Upper lobe of left lung (tissue), 6 donors: ENCODE measurements at regions not wholly inside any gene's neighbourhood (a gene's known extent, or its start where the extent isn't known, plus 50 kb on each side); places are given as distances from the start of the nearest gene placed in this dataset.
"Not testable (repeated sequence)": the region's sequence is repeated elsewhere in the genome, so short reads cannot be mapped to it uniquely, and the experiment has no call there.

Source experiments
- ATAC-seq, 2 donors: fragments of 200-7000 bp; cut with Tn5 transposase; one replicate each; pipeline ENCODE4 v1.9.1; 2022; ENCODE audit warnings: mild to moderate bottlenecking in 2 of 2, moderate library complexity in 2 of 2; ENCODE audit not compliant: low FRiP score in 2 of 2
- DNase-seq, 2 donors: peaks; one replicate each; pipeline ENCODE4 v3.0.0-alpha.2; 2019 to 2020
- H3K27ac ChIP-seq, 4 donors: fragments of 200-600 bp; sonication (generic); one replicate each; pipeline ENCODE4 v1.5.1; 2016 to 2019
- H3K27me3 ChIP-seq, 4 donors: fragments of 200-600 bp; sonication (generic); one replicate each; pipeline ENCODE4 v1.5.1; 2017 to 2019
- H3K36me3 ChIP-seq, 4 donors: fragments of 200-600 bp; sonication (generic); one replicate each; pipeline ENCODE4 v1.5.1; 2016 to 2019
- H3K4me1 ChIP-seq, 4 donors: fragments of 200-600 bp; sonication (generic); one replicate each; pipeline ENCODE4 v1.5.1; 2018 to 2019
- H3K4me3 ChIP-seq, 4 donors: fragments of 200-600 bp; sonication (generic); one replicate each; pipeline ENCODE4 v1.5.1; 2017 to 2019; ENCODE audit warnings: mild to moderate bottlenecking in 2 of 4, moderate library complexity in 1 of 4
- H3K9me3 ChIP-seq, 4 donors: fragments of 200-600 bp; sonication (generic); one replicate each; pipeline ENCODE4 v1.5.1; 2018 to 2019
- EP300 ChIP-seq, 4 donors: sonication (generic); formaldehyde crosslinking; IDR thresholded peaks; one replicate each; pipeline ENCODE4 v1.5.1; 2017; ENCODE audit warnings: antibody characterized with exemption in 4 of 4, control low read depth in 2 of 4
- POLR2A ChIP-seq, 4 donors: fragments of 450-650 bp; IDR thresholded peaks; one replicate each; pipeline ENCODE4 v1.5.1; 2016 to 2017; ENCODE audit warnings: antibody characterized with exemption in 4 of 4, mild to moderate bottlenecking in 2 of 4
- POLR2AphosphoS5 ChIP-seq, 2 donors: sonication (generic); formaldehyde crosslinking; IDR thresholded peaks; one replicate each; pipeline ENCODE4 v1.5.1; 2017; ENCODE audit warnings: antibody characterized with exemption in 2 of 2
- WGBS, 2 donors: methylation state at CpG; one replicate each; pipeline ENCODE4 v1.1.5; 2017 to 2018; 5-methylcytosine and 5-hydroxymethylcytosine counted together
- TF ChIP-seq, protein P1 (sequence below), 6 experiments: fragments of 450-650 bp in 4 of 6; fragments of 200-600 bp in 2 of 6; sonication (generic) in 2 of 6; IDR thresholded peaks; one replicate each; pipeline ENCODE4 v1.5.1; 2016 to 2019; ENCODE audit warnings: antibody characterized with exemption in 6 of 6
- donor health status: DM: no; HTN: no; CAD: no; lungs with moderate emphysema.
- donor health status: DM: no; HTN: yes; CAD: no; lungs with severe emphysema.

DNA sequence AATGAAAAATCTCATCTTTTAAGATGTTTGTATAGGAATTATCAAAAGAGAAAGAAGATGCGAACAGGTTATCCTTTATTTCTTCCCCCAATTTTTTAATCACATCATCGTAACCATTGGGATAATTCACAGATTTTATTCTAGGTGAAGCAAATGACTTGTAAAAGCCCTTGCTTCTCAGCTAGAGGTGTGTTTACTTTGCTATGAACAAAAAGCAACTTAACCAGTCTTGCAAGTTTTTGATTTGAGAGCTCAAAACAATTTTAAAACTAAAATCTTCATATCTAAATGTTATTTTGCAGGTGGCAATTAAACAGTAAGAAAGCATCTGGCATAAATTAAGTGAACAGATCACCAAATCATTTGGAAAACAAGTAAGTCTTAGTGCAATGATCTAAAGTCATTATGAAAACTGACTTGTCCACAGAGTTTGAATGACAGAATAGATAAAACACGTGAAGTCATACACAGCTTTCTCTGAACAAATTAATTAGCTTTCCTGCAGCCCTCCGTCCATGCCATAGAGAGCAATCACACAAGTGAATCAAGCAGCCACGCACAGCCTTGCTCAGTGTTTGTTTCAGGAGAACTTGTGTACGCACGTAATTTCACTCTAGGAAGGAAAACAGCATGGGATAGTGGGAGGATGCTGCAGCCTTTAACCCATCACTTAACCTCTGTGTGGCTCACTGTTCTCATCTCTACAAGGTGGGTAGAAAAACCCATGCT lies 85.0 kb upstream of the ZNF800 start:
- whole genome bisulfite sequencing, 2 donors = 44 to 46% methylated on average over 7 of the region's 7 CpGs

DNA sequence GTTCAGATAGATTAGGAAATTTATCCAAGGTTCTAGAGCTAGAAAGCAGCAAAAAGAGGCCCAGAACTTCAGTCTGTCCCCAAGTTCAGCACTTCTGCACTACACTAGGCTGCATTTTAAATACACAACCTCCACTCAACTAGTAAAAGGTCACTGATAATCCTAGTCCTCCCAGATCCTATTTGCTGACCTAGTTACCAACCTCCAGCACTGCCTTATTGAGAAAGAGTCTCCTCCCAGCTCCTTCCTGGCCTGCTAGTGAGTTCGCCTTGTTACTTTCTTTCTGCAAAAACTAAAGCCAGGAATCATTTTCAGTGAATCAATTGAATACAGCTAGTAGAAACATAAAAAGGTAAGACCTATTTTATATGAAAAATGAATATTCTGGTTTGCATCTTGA lies 84.1 kb upstream of the ZNF800 start:
- Histone ChIP-seq H3K4me1 (no peaks in the 10 kb centered on the region), H3K27me3 (no peaks in the 10 kb centered on the region), H3K27ac (no peak overlapping the region), H3K36me3 (no peaks in the 10 kb centered on the region), H3K4me3 (no peak overlapping the region), H3K9me3 (no peaks in the 10 kb centered on the region)
- DNase-seq = no peak
- ATAC-seq = no peak
- WGBS, 2 donors = 58 to 79% methylated on average over 1 of the region's 1 CpG
- TF ChIP-seq POLR2A (IDR thresholded peaks at IDR 0.05) = no peak

More for the DNA sequence above, 85.0 kb upstream of the ZNF800 start:
- no peak for TF ChIP-seq EP300 (IDR thresholded peaks at IDR 0.05)
- TF ChIP-seq, protein P1, sequence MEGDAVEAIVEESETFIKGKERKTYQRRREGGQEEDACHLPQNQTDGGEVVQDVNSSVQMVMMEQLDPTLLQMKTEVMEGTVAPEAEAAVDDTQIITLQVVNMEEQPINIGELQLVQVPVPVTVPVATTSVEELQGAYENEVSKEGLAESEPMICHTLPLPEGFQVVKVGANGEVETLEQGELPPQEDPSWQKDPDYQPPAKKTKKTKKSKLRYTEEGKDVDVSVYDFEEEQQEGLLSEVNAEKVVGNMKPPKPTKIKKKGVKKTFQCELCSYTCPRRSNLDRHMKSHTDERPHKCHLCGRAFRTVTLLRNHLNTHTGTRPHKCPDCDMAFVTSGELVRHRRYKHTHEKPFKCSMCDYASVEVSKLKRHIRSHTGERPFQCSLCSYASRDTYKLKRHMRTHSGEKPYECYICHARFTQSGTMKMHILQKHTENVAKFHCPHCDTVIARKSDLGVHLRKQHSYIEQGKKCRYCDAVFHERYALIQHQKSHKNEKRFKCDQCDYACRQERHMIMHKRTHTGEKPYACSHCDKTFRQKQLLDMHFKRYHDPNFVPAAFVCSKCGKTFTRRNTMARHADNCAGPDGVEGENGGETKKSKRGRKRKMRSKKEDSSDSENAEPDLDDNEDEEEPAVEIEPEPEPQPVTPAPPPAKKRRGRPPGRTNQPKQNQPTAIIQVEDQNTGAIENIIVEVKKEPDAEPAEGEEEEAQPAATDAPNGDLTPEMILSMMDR (IDR thresholded peaks at IDR 0.05) = no peak
- TF ChIP-seq POLR2A (IDR thresholded peaks at IDR 0.05) = no peak
- TF ChIP-seq POLR2AphosphoS5 (IDR thresholded peaks at IDR 0.05) = no peak
- Histone ChIP-seq H3K27me3 (no peaks in the 10 kb centered on the region), H3K4me3 (no peak overlapping the region), H3K27ac (no peak overlapping the region), H3K36me3 (no peaks in the 10 kb centered on the region), H3K4me1 (no peaks in the 10 kb centered on the region), H3K9me3 (no peaks in the 10 kb centered on the region)
- ATAC-seq (no peak), DNase-seq (no peak)

DNA sequence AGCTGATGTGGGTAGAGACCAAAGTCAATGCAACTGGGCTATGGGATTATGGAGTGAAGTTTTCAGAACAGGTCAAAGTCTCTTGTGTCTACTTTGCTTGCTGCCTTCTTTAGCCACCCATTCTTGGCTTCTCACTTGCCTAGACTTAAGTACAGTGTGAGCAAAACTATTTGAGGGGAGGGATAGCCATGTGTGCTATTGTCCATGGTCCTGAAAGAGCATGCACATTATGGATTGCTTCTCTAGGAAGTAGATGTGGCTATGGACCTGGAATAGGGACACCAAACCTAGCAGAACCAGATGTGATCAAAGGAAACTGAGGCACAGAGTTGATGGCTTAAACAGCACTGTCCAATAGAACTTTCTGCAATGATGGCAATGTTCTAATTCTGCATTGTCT lies 81.9 kb upstream of the ZNF800 start:
- H3K36me3 ChIP-seq = no peaks in the 10 kb centered on the region
- no peaks in the 10 kb centered on the region for H3K9me3 ChIP-seq
- H3K27me3 ChIP-seq = no peaks in the 10 kb centered on the region
- no peaks in the 10 kb centered on the region for H3K4me1 ChIP-seq
- ATAC-seq = no peak
- no peak overlapping the region for H3K4me3 ChIP-seq
- TF ChIP-seq, protein P1 (IDR thresholded peaks at IDR 0.05) = no peak
- no peak for TF ChIP-seq POLR2A (IDR thresholded peaks at IDR 0.05)
- TF ChIP-seq EP300 (IDR thresholded peaks at IDR 0.05) = no peak
- no peak for TF ChIP-seq POLR2AphosphoS5 (IDR thresholded peaks at IDR 0.05)
- H3K27ac ChIP-seq = no peak overlapping the region
- no peak for DNase-seq

DNA sequence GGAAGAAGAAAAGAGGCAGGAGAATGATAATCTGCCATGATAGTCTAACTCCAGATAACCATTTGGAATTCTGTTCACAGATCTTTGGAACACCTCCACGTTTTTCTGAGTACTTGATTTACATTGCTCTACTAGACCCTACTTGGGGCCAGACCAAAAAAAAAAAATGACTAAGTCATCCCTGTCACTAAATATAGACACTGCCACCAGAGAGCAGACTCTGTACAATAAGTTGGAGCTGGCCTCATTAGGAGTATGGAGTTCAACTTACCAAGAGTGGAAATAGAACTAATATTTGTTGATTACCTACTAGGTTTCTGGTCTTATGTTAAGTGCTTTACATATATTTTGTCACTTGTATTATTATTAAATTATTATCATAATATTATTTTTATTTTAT lies 80.9 kb upstream of the ZNF800 start:
- no peaks in the 10 kb centered on the region for H3K9me3 ChIP-seq
- ATAC-seq = no peak
- no peak overlapping the region for H3K4me3 ChIP-seq
- no peak overlapping the region for H3K27ac ChIP-seq
- 0 to 10% methylated on average over 1 of the region's 1 CpG for WGBS, 2 donors
- H3K4me1 ChIP-seq = no peaks in the 10 kb centered on the region
- H3K27me3 ChIP-seq = no peaks in the 10 kb centered on the region
- no peaks in the 10 kb centered on the region for H3K36me3 ChIP-seq
- TF ChIP-seq, protein P1 (IDR thresholded peaks at IDR 0.05) = no peak
- no peak for TF ChIP-seq EP300 (IDR thresholded peaks at IDR 0.05)
- no peak for TF ChIP-seq POLR2A (IDR thresholded peaks at IDR 0.05)
- TF ChIP-seq POLR2AphosphoS5 (IDR thresholded peaks at IDR 0.05) = no peak
- DNase-seq = no peak

DNA sequence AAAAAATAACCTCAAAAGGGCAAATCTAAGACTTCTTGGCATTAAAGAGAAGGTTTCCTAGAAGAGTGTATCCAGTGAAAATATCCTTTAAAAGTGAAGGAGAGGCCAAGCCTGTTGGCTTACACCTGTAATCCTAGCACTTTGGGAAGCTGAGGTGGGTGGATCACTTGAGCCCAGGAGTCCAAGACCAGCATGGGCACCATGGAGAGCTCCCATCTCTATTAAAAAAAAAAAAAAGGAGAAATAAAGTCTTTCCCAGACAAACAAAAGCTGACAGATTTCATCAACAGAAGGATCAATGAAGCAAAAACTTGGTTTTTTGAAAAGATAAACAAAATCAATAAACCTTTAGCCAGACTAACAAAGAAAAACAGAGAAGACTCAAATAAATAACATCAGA lies 67.6 kb upstream of the ZNF800 start:
- no peak for TF ChIP-seq POLR2AphosphoS5 (IDR thresholded peaks at IDR 0.05)
- TF ChIP-seq, protein P1 (IDR thresholded peaks at IDR 0.05) = no peak
- TF ChIP-seq POLR2A (IDR thresholded peaks at IDR 0.05) = no peak
- TF ChIP-seq EP300 (IDR thresholded peaks at IDR 0.05) = no peak
- H3K4me3 ChIP-seq = no peak overlapping the region
- no peaks in the 10 kb centered on the region for H3K4me1 ChIP-seq
- H3K27me3 ChIP-seq = no peaks in the 10 kb centered on the region
- no peaks in the 10 kb centered on the region for H3K36me3 ChIP-seq
- no peak for ATAC-seq
- no peak overlapping the region for H3K27ac ChIP-seq
- peaks cover 0 to 2% (median 0%) of the 10 kb centered on the region in 4 donors for H3K9me3 ChIP-seq
- DNase-seq = no peak

DNA sequence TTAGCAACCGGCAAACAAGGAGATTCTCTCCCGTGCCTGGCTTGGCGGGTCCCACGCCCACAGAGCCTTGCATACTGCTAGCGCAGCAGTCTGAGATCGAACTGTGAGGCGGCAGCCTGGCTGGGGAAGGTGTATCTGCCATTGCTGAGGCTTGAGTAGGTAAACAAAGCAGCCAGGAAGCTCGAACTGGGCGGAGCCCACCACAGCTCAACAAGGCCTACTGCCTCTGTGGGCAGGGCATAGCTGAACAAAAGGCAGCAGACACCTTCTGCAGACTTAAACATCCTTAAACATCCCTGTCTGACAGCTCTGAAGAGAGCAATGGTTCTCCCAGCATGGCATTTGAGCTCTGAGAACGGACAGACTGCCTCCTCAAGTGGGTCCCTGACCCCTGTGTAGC lies 58.8 kb upstream of the ZNF800 start:
- H3K4me1 ChIP-seq, H3K27me3 ChIP-seq, H3K36me3 ChIP-seq, H3K4me3 ChIP-seq, ATAC-seq, H3K27ac ChIP-seq: not testable (repeated sequence)
- H3K9me3 ChIP-seq = peaks cover 5 to 14% (median 11%) of the 10 kb centered on the region in 4 donors
- peak in 1 of 2 donors; percentile 41 for DNase-seq
- 70 to 83% methylated on average over 9 to 10 of the region's 10 CpGs for WGBS, 2 donors
